HG03066 (cell line): ENCODE measurements at regions not wholly inside any gene's neighbourhood (a gene's known extent, or its start where the extent isn't known, plus 50 kb on each side); places are given as distances from the start of the nearest gene placed in this dataset.
"Not testable (repeated sequence)": the region's sequence is repeated elsewhere in the genome, so short reads cannot be mapped to it uniquely, and the experiment has no call there.

Source experiments
- ATAC-seq: cut with Tn5 transposase; IDR thresholded peaks from one replicate; pipeline ENCODE4 v1.9.1; 2021; ENCODE audit warnings: low read depth; ENCODE audit not compliant: unreplicated experiment

GRCh38 chr6:1162367-1163275 lies 149.3 kb upstream of the FOXQ1 start:
- no peak for ATAC-seq

DNA sequence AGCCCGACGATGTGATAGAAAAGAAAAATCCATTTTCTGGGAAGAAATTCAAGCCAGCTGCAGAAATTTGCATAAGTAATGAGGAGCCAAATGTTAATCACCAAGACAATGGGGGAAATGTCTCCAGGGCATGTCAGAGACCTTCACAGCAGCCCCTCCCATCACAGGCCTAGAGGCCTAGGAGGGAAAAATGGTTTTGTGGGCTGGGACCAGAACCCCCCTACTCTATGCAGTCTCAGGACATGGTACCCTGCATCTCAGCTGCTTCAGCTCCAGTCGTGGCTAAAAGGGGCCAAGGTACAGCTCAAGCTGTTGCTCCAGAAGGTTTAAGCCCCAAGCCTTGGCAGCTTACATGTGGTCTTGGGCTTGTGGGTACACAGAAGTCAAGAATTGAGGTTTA lies 155.5 kb upstream of the FOXQ1 start:
- ATAC-seq, result not testable (repeated sequence)

GRCh38 chr6:1153696-1154245 lies 158.1 kb upstream of the FOXQ1 start:
- ATAC-seq, result no peak

- ATAC-seq, result no peak
Observed at GRCh38 chr6:1146500-1146899, 165.4 kb upstream of the FOXQ1 start.

- ATAC-seq, result no peak
Observed at GRCh38 chr6:1145768-1146218, 166.1 kb upstream of the FOXQ1 start.

- no peak for ATAC-seq
Observed at GRCh38 chr6:1144842-1145767, 166.8 kb upstream of the FOXQ1 start.

GRCh38 chr6:1143655-1144054 lies 168.2 kb upstream of the FOXQ1 start:
- no peak for ATAC-seq

DNA sequence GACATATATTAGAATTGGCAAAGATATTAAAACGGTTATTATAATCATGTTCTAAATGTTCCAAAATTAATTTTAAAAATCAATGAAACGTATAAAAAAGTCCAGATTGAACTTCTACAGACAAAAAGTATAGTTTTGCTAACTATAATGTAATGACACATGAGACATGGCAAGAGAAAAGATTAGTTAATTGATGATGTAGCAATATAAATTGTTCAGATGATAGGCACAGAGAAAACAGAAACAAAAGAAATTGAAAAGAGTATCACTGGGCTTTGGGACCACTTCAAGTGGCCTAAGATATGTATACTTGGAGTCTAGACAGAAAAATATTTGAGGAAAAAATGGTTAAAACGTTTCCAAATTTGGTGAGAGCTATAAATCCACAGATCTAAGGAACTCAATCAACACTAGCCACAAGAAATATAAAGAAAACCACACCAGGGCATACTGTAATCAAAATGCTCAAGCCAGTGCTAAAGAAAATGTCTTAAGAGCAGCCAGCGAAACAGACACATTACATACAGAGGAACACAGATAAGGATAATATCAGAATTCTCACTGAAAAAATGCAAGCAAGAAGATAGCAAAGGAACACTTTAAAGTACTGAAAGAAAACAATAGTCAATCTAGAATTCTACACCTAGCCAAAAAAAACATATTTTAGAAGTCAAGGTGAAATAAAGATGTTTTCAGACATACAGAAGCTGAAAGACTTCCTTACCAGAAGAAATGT lies 172.6 kb upstream of the FOXQ1 start:
- ATAC-seq, result no peak

DNA sequence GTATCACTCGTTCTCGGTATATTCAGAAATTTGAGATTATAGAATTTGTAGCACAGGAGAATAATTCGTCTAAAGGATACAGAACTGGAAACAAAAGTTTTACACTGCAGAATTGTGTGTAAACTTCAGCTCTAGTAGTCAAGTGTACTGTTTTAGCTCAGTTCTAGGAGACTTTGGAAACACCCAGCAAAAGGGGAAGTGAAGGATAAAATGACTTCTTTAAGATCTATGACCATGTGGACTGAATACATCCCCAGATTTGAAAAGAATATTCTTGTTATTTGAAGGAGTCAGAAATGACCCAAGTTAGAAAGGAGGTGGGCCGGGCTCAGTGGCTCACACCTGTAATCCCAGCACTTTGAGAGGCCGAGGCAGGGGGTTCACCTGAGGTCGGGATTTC lies 174.0 kb upstream of the FOXQ1 start:
- no peak for ATAC-seq

- no peak for ATAC-seq
Observed at GRCh38 chr6:1136827-1137226, 175.1 kb upstream of the FOXQ1 start.

DNA sequence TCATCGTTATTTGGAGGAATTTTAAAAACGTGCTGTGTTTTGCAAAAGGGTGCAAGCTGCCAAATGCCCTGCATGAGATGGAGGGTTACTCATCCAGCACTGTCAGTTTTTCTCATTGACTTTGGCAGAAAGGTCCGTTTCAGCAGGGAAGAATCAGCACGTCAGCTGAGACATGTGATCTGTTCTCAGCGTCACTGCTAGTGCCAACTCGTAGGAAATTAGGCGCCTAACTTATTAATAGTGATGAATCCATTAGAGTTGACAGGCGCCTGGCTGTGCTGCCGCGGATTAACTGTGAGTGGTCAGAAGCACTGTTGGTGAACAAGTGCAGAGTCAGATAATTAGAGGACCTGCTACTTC lies 175.5 kb upstream of the FOXQ1 start:
- ATAC-seq, result no peak

DNA sequence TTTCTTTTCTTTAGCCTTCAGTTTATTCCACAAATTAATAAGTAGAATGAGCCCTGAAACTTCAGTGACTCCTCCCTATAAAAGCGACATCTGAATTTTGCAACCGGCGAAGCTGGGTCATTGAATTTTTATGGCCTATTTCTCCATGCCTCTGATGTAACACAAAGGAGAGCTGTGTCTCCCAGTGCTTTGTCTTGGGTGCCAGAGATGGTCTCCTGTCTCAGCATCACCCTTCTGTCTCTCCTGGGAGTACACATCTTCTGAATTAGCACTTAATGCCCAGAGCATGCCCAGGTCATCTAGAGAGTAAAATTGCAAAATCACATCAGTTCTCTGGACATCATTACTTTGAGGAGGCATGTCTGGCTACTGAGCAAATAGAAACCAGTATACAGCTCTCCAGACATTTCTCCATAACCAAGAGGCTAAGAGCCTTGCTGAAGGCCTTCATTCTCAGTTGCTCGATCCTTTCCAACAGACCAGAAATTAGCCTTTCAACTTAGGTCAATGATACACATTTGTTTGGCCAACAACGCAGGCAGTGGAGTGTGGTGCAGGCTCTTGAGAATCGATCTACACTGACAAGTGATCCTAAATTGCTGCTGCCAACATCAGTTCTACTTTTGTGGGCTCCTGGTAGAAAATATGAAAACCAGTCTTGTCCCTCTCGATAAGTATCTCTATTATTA lies 176.0 kb upstream of the FOXQ1 start:
- ATAC-seq, result no peak

GRCh38 chr6:1131285-1132079 lies 180.4 kb upstream of the FOXQ1 start:
- ATAC-seq, result no peak

- no peak for ATAC-seq
Observed at GRCh38 chr6:1130709-1131108, 181.2 kb upstream of the FOXQ1 start.

- ATAC-seq, result no peak
Observed at GRCh38 chr6:1129131-1129530, 182.8 kb upstream of the FOXQ1 start.

DNA sequence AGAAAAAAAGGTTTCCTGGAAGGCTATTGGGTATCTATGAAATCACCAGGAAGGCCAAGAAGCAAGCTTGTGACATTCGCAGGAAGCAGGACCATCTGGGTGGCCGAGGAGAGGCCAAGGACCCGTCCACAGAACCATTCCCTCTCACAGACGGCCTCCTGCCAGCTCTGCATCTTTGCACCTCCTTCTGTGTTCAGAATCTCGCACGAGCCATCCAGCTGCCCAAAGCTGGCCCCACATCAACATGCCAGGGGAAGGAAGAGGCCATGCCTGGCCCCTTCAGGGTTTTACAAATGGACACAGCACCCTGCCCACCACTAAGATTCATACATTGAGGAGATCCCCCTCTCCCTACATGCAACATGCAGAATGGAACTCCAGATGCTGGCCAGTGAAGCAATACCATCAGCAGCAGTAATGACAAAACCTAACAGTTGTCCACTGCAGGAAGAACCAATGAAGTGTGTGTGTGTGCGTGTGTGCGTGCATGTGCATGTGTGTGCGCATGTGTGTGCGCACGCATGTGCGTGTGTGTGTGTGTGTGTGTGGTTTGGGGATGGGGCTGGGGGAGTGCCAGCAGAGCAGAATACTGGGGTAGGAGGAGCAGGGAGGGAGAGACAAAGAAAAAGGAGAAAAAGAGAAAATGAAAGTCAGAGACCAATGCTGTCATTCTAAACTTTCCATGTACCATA lies 184.2 kb upstream of the FOXQ1 start:
- ATAC-seq, result no peak

DNA sequence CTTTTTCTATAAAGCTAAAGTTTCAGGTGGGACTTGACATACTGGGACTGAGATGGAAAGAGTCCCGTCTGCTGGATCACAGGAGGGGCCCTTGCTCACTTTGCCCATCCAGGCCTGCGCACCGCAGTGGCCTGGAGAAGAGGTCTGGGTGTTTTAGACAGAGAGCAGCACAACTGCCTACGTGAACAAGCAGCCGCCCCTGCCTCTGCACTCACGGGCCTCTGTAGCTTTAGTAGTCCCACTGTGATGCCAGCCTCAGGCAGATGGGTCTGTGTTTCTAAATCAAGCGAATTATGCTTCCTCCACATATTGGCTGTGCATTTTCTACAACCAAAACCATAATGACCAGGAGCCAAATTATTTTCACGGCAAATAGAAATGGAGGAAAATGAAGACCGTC lies 184.8 kb upstream of the FOXQ1 start:
- no peak for ATAC-seq

- no peak for ATAC-seq
Observed at GRCh38 chr6:1126036-1126435, 185.9 kb upstream of the FOXQ1 start.

GRCh38 chr6:1125297-1125696 lies 186.6 kb upstream of the FOXQ1 start:
- ATAC-seq, result no peak
